ENCODE measurements at regions not wholly inside any gene's neighbourhood (a gene's known extent, or its start where the extent isn't known, plus 50 kb on each side); places are given as distances from the start of the nearest gene placed in this dataset.

DNA sequence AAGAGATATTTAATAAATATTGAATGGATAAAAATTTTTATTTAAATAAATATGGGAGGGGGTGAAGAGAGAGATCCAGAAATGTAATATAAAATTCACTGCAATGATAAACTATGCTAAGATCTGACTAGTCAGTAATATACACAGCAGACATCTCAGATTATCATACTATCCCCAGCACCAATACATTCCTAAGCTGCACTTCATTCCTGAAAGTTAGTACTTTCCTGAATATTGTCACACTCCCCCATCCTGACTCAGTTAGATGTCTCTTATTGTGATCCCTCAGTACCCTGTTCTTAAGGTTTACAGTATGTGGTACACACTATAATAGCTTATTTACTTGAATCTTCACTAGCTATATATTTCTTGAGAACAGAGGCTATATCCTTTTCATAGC, 88.3 kb upstream of the KCNQ5 start:
- TF ChIP-seq SUZ12 (IDR thresholded peaks at IDR 0.05; ENCODE audit: extremely low read depth, insufficient read depth, insufficient read length): no peak
- no peak for TF ChIP-seq YY1 (IDR thresholded peaks at IDR 0.05; ENCODE audit: insufficient read depth, insufficient read length)
- TF ChIP-seq ZNF274 (IDR thresholded peaks at IDR 0.05; ENCODE audit: low read depth, low read length): no peak
